A549 (cell line): ENCODE measurements at regions not wholly inside any gene's neighbourhood (a gene's known extent, or its start where the extent isn't known, plus 50 kb on each side); places are given as distances from the start of the nearest gene placed in this dataset.

Experiments
- BHLHE40 ChIP-seq: IDR thresholded peaks from 2 replicates; pipeline ENCODE4 v1.6.1; 2012; ENCODE audit warnings: low read depth, low read length, inconsistent platforms
- CBX2 ChIP-seq: fragments of 200-600 bp; sonication (generic); IDR thresholded peaks from 2 replicates; pipeline ENCODE4 v1.6.1; 2016; ENCODE audit warnings: low read depth, mild to moderate bottlenecking, borderline replicate concordance
- RAD21 ChIP-seq, 2 experiments: fragments of >200 bp in 1 of 2; sonication (Bioruptor Twin) in 1 of 2; formaldehyde crosslinking in 1 of 2; IDR thresholded peaks in 1 of 2; conservative IDR thresholded peaks in 1 of 2; 2 replicates in 1 of 2; 3 replicates in 1 of 2; pipeline ENCODE4 v1.6.1; 2012 to 2018; ENCODE audit warnings: inconsistent platforms in 1 of 2
- ZSCAN20 ChIP-seq: fragments of 250-450 bp; sonication (Bioruptor Pico); IDR thresholded peaks from 2 replicates; pipeline ENCODE4 v1.8.0; 2022; ENCODE audit warnings: mild to moderate bottlenecking, moderate library complexity
- TF ChIP-seq, protein P1 (sequence below): fragments of >200 bp; sonication (Bioruptor Twin); formaldehyde crosslinking; IDR thresholded peaks from 3 replicates; pipeline ENCODE4 v1.6.1; 2016
- TF ChIP-seq, protein P2 (sequence below): fragments of >200 bp; sonication (Bioruptor Twin); formaldehyde crosslinking; IDR thresholded peaks from 3 replicates; pipeline ENCODE4 v1.5.1; 2016

DNA sequence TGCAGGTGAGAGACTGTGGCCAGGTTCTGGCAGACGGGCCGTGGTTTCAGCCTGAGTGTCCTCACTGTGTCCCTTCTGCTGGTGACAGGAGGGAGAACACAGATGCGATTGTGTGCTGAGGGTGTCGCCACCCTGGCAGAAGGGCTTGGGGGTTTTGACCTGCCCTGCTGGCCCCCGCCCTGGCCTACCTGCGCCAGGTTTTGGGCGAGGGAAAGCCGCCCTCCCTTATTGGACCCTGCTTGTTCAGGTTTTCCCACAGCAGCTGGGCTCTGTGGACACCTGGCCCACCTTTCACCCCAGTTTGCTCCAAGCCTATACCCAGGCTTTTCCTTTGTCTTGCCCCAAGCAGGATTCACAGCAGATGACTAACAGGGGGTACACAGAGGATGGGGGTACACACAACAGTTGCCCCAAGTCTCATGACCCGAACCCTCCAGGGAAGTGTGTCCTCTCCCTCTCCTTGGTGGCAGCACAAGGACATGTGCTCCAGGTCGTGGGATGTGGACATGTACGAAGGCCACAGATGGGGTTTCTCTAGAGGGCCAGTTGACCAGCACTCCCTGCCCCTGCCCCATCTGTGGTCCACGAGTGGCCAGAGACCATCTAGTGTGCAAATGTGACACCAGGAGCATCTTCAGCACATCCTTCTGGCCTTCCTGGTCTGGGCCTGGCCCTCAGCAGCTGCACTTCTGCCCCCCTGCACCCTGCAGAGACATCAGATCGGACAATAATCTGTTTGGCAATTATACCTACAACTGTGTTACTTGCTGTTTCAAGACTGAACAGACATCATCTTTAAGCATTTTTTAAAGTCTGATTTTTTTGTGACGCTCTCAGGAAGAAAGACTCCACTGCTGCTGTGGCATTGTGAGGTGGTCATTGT lies 265.8 kb upstream of the IRX4 start:
- TF ChIP-seq ZSCAN20 (CRISPR knock-in tag) (no peak), RAD21 (conservative IDR thresholded peaks at IDR 0.05 in 1 of 2, IDR thresholded peaks at IDR 0.05 in 1 of 2) (no peak), CBX2 (no peak), BHLHE40 (no peak)
- TF ChIP-seq, protein P1, sequence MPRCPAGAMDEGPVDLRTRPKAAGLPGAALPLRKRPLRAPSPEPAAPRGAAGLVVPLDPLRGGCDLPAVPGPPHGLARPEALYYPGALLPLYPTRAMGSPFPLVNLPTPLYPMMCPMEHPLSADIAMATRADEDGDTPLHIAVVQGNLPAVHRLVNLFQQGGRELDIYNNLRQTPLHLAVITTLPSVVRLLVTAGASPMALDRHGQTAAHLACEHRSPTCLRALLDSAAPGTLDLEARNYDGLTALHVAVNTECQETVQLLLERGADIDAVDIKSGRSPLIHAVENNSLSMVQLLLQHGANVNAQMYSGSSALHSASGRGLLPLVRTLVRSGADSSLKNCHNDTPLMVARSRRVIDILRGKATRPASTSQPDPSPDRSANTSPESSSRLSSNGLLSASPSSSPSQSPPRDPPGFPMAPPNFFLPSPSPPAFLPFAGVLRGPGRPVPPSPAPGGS = no peak
- TF ChIP-seq, protein P2, sequence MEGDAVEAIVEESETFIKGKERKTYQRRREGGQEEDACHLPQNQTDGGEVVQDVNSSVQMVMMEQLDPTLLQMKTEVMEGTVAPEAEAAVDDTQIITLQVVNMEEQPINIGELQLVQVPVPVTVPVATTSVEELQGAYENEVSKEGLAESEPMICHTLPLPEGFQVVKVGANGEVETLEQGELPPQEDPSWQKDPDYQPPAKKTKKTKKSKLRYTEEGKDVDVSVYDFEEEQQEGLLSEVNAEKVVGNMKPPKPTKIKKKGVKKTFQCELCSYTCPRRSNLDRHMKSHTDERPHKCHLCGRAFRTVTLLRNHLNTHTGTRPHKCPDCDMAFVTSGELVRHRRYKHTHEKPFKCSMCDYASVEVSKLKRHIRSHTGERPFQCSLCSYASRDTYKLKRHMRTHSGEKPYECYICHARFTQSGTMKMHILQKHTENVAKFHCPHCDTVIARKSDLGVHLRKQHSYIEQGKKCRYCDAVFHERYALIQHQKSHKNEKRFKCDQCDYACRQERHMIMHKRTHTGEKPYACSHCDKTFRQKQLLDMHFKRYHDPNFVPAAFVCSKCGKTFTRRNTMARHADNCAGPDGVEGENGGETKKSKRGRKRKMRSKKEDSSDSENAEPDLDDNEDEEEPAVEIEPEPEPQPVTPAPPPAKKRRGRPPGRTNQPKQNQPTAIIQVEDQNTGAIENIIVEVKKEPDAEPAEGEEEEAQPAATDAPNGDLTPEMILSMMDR = no peak
